ENCODE measurements at regions not wholly inside any gene's neighbourhood (a gene's known extent, or its start where the extent isn't known, plus 50 kb on each side); places are given as distances from the start of the nearest gene placed in this dataset.

DNA sequence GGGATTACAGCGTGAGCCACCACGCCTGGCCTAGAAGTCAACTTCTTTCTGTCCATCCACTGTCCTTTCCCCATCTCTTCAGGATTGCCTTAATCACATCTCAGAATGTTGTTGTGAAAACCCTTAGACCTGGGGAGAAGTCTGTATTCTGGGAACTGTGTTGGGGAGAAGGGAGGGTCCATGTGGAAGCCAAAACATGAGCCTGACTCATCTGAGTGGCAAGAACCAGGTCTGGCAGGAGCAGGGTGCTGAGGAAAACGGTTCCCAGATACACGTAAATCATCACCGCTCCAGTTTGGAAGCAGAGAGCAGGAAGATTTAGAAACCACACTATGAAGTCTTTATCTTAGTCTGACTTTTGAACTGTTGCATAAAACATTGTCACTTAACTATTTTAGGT, 245.6 kb upstream of the RGS6 start:
- Histone ChIP-seq H3K27ac (ENCODE audit: low read depth, low read length, poor library complexity, severe bottlenecking) (no peak overlapping the region), H3F3A (ENCODE audit: insufficient read depth, low read length) (no peaks in the 10 kb centered on the region), H3K4me3 (ENCODE audit: low read depth, low read length, poor library complexity, severe bottlenecking) (no peak overlapping the region), H3K9me2 (ENCODE audit: low read depth, low read length) (no peaks in the 10 kb centered on the region), H3K4me1 (ENCODE audit: insufficient read depth, low read length, severe bottlenecking) (no peaks in the 10 kb centered on the region), H3K79me2 (ENCODE audit: insufficient read depth, low read length) (no peaks in the 10 kb centered on the region), H3K27me3 (ENCODE audit: insufficient read depth, low read length) (no peaks in the 10 kb centered on the region), H4K20me1 (ENCODE audit: insufficient read depth, low read length) (no peaks in the 10 kb centered on the region), H3K4me2 (ENCODE audit: low read length) (no peak overlapping the region), H2AFZ (ENCODE audit: low read length) (no peak overlapping the region), H3K36me3 (ENCODE audit: insufficient read depth, low read length) (no peaks in the 10 kb centered on the region; the same call in 1 of the 2 replicates), H3K9me3 (ENCODE audit: low read length) (no peaks in the 10 kb centered on the region), H3K9ac (ENCODE audit: low read length) (no peak overlapping the region)
- TF ChIP-seq, protein P1, sequence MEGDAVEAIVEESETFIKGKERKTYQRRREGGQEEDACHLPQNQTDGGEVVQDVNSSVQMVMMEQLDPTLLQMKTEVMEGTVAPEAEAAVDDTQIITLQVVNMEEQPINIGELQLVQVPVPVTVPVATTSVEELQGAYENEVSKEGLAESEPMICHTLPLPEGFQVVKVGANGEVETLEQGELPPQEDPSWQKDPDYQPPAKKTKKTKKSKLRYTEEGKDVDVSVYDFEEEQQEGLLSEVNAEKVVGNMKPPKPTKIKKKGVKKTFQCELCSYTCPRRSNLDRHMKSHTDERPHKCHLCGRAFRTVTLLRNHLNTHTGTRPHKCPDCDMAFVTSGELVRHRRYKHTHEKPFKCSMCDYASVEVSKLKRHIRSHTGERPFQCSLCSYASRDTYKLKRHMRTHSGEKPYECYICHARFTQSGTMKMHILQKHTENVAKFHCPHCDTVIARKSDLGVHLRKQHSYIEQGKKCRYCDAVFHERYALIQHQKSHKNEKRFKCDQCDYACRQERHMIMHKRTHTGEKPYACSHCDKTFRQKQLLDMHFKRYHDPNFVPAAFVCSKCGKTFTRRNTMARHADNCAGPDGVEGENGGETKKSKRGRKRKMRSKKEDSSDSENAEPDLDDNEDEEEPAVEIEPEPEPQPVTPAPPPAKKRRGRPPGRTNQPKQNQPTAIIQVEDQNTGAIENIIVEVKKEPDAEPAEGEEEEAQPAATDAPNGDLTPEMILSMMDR (IDR thresholded peaks at IDR 0.05; ENCODE audit: low read length): no peak
- TF ChIP-seq EZH2 (IDR thresholded peaks at IDR 0.05; ENCODE audit: borderline replicate concordance, low read length): no peak

DNA sequence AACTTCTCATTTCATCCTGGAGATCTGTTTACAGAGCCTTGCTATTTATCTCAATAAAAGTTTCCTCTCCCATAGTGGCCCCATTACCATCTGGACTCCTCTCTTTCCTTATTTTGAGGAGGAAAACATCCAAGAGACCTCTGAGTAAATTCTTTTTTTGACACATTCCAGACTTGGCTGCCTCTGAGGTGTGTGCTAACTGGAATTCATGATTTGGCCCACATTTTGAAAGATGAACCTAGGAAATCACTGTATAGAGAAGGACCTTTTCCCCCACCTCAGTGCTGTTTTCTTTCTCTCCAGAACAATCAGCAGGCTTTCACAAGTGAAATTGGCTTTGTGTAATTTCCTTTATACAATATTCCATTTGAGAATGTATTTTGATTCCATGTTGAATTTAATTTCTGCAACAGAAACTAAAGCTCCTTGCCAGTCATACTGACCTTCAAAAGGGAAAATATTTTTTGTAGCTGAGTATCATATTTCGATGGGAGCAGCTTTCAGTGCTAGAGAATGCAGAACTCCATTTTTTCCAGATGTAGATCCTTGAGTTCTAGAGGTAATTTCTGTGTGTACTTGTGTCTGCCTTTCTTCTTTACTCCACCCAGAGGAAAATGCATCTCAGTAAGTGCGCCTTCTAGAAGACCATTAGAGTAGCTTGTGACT, 244.9 kb upstream of the RGS6 start:
- TF ChIP-seq EZH2 (IDR thresholded peaks at IDR 0.05; ENCODE audit: borderline replicate concordance, low read length): no peak
- TF ChIP-seq, protein P1 (IDR thresholded peaks at IDR 0.05; ENCODE audit: low read length): no peak
- Histone ChIP-seq H3F3A (ENCODE audit: insufficient read depth, low read length) (no peaks in the 10 kb centered on the region), H3K4me1 (ENCODE audit: insufficient read depth, low read length, severe bottlenecking) (no peaks in the 10 kb centered on the region), H3K4me2 (ENCODE audit: low read length) (no peak overlapping the region), H3K36me3 (ENCODE audit: insufficient read depth, low read length) (no peaks in the 10 kb centered on the region; the same call in 1 of the 2 replicates), H3K27me3 (ENCODE audit: insufficient read depth, low read length) (no peaks in the 10 kb centered on the region), H2AFZ (ENCODE audit: low read length) (no peak overlapping the region), H4K20me1 (ENCODE audit: insufficient read depth, low read length) (no peaks in the 10 kb centered on the region), H3K4me3 (ENCODE audit: low read depth, low read length, poor library complexity, severe bottlenecking) (no peak overlapping the region), H3K9me2 (ENCODE audit: low read depth, low read length) (no peaks in the 10 kb centered on the region), H3K79me2 (ENCODE audit: insufficient read depth, low read length) (no peaks in the 10 kb centered on the region), H3K9ac (ENCODE audit: low read length) (no peak overlapping the region), H3K9me3 (ENCODE audit: low read length) (no peaks in the 10 kb centered on the region), H3K27ac (ENCODE audit: low read depth, low read length, poor library complexity, severe bottlenecking) (no peak overlapping the region)

DNA sequence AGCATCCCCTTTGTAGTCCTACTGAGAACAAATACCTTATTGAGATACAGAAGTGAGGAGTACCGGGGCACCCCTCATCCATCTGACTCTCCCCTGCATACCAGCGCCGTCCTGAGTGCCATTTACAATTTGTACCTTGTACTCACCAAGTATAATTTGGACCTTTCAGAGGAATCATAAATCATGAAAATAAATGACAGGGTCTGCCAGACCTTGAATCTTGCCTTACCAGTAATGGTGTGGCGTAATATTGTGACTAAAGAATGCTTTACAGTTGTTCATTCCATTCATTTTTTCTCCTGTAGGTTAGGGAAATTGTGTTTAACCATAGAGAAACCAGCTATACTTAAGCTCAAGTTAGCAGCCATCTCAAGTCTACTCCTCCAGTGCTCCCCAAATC, 243.7 kb upstream of the RGS6 start:
- H3K9me3 ChIP-seq (ENCODE audit: low read length): no peaks in the 10 kb centered on the region
- no peak overlapping the region for H2AFZ ChIP-seq (ENCODE audit: low read length)
- H3K9me2 ChIP-seq (ENCODE audit: low read depth, low read length): no peaks in the 10 kb centered on the region
- no peaks in the 10 kb centered on the region for H3K27me3 ChIP-seq (ENCODE audit: insufficient read depth, low read length)
- TF ChIP-seq EZH2 (IDR thresholded peaks at IDR 0.05; ENCODE audit: borderline replicate concordance, low read length): no peak
- TF ChIP-seq, protein P1 (IDR thresholded peaks at IDR 0.05; ENCODE audit: low read length): no peak
- no peaks in the 10 kb centered on the region for H3K79me2 ChIP-seq (ENCODE audit: insufficient read depth, low read length)
- H3K4me1 ChIP-seq (ENCODE audit: insufficient read depth, low read length, severe bottlenecking): no peaks in the 10 kb centered on the region
- H3K4me2 ChIP-seq (ENCODE audit: low read length): no peak overlapping the region
- no peaks in the 10 kb centered on the region; the same call in 1 of the 2 replicates for H3K36me3 ChIP-seq (ENCODE audit: insufficient read depth, low read length)
- H3K27ac ChIP-seq (ENCODE audit: low read depth, low read length, poor library complexity, severe bottlenecking): no peak overlapping the region
- H3K4me3 ChIP-seq (ENCODE audit: low read depth, low read length, poor library complexity, severe bottlenecking): no peak overlapping the region
- no peaks in the 10 kb centered on the region for H3F3A ChIP-seq (ENCODE audit: insufficient read depth, low read length)
- H3K9ac ChIP-seq (ENCODE audit: low read length): no peak overlapping the region
- H4K20me1 ChIP-seq (ENCODE audit: insufficient read depth, low read length): no peaks in the 10 kb centered on the region

Data from OCI-LY1 (cell line).